Esophagus squamous epithelium (tissue), 5 donors: ENCODE measurements at regions not wholly inside any gene's neighbourhood (a gene's known extent, or its start where the extent isn't known, plus 50 kb on each side); places are given as distances from the start of the nearest gene placed in this dataset.

Source experiments
- DNase-seq: peaks from one replicate; lab custom pipeline; 2025; lab: John Stamatoyannopoulos, UW
- H3K27ac ChIP-seq, 4 donors: fragments of 200-600 bp; sonication (generic); one replicate each; pipeline ENCODE4 v1.5.1; 2016 to 2019; ENCODE audit warnings: mild to moderate bottlenecking in 1 of 4
- H3K27me3 ChIP-seq, 4 donors: fragments of 200-600 bp; sonication (generic); 1 replicate in 3 of 4; 2 replicates in 1 of 4; pipeline versions ENCODE4 v1.5.1 to v1.6.0; 2017 to 2021; ENCODE audit warnings: antibody characterized with exemption in 1 of 4
- H3K36me3 ChIP-seq, 3 donors: fragments of 200-600 bp; sonication (generic); one replicate each; pipeline ENCODE4 v1.5.1; 2016 to 2019
- H3K4me1 ChIP-seq, 3 donors: fragments of 200-600 bp; sonication (generic); one replicate each; pipeline ENCODE4 v1.5.1; 2017 to 2019
- H3K4me3 ChIP-seq, 4 donors: fragments of 200-600 bp; sonication (generic); 1 replicate in 3 of 4; 2 replicates in 1 of 4; pipeline ENCODE4 v1.5.1; 2016 to 2019; ENCODE audit warnings: mild to moderate bottlenecking in 2 of 4, moderate library complexity in 1 of 4
- H3K9me3 ChIP-seq, 3 donors: fragments of 200-600 bp; sonication (generic); one replicate each; pipeline ENCODE4 v1.5.1; 2016 to 2019
- POLR2A ChIP-seq, 4 donors: fragments of 450-650 bp; IDR thresholded peaks; one replicate each; pipeline ENCODE4 v1.6.1; 2017; ENCODE audit warnings: antibody characterized with exemption in 4 of 4, mild to moderate bottlenecking in 4 of 4, moderate library complexity in 3 of 4
- WGBS, 2 donors: methylation state at CpG; one replicate each; pipeline ENCODE4 v1.1.5; 2018; 5-methylcytosine and 5-hydroxymethylcytosine counted together
- intact Hi-C: fragments of 100-400 bp; cut with DNase I; formaldehyde crosslinking; loops from one replicate; pipeline ENCODE4 v1.15.0; 2022
- TF ChIP-seq, protein P1 (sequence below), 6 experiments: fragments of 450-650 bp in 4 of 6; fragments of 200-600 bp in 2 of 6; sonication (generic) in 2 of 6; IDR thresholded peaks; one replicate each; pipeline ENCODE4 v1.5.1; 2016 to 2019; ENCODE audit warnings: antibody characterized with exemption in 6 of 6, mild to moderate bottlenecking in 4 of 6, moderate library complexity in 4 of 6
- donor health status: DM: yes; HTN: yes; CAD: no.

- Histone ChIP-seq H3K27ac (no peak overlapping the region), H3K27me3 (peaks cover 0 to 50% (median 0%) of the 10 kb centered on the region in 4 donors), H3K36me3 (no peaks in the 10 kb centered on the region), H3K4me3 (no peak overlapping the region), H3K9me3 (no peaks in the 10 kb centered on the region), H3K4me1 (peaks cover 0 to 20% (median 8%) of the 10 kb centered on the region in 3 donors)
- DNase-seq, result no peak
- TF ChIP-seq, protein P1, sequence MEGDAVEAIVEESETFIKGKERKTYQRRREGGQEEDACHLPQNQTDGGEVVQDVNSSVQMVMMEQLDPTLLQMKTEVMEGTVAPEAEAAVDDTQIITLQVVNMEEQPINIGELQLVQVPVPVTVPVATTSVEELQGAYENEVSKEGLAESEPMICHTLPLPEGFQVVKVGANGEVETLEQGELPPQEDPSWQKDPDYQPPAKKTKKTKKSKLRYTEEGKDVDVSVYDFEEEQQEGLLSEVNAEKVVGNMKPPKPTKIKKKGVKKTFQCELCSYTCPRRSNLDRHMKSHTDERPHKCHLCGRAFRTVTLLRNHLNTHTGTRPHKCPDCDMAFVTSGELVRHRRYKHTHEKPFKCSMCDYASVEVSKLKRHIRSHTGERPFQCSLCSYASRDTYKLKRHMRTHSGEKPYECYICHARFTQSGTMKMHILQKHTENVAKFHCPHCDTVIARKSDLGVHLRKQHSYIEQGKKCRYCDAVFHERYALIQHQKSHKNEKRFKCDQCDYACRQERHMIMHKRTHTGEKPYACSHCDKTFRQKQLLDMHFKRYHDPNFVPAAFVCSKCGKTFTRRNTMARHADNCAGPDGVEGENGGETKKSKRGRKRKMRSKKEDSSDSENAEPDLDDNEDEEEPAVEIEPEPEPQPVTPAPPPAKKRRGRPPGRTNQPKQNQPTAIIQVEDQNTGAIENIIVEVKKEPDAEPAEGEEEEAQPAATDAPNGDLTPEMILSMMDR (IDR thresholded peaks at IDR 0.05), result no peak
- no peak for TF ChIP-seq POLR2A (IDR thresholded peaks at IDR 0.05)
- intact Hi-C loops, result no loop called here
- 72 to 87% methylated on average over 4 of the region's 4 CpGs for WGBS, 2 donors
These were observed 125.9 kb upstream of the NTF3 start for GRCh38 chr12:5305886-5306545.

GRCh38 chr12:5307065-5307464, 124.8 kb upstream of the NTF3 start:
- Histone ChIP-seq H3K4me1 (peaks cover 0 to 20% (median 8%) of the 10 kb centered on the region in 3 donors), H3K27ac (no peak overlapping the region), H3K27me3 (peaks cover 0 to 55% (median 0%) of the 10 kb centered on the region in 4 donors), H3K4me3 (no peak overlapping the region), H3K36me3 (no peaks in the 10 kb centered on the region), H3K9me3 (no peaks in the 10 kb centered on the region)
- intact Hi-C loops, result no loop called here
- TF ChIP-seq, protein P1 (IDR thresholded peaks at IDR 0.05), result no peak
- no peak for TF ChIP-seq POLR2A (IDR thresholded peaks at IDR 0.05)
- DNase-seq, result no peak
- 74 to 80% methylated on average over 1 to 3 of the region's 3 CpGs for WGBS, 2 donors

- H3K4me3 ChIP-seq, result no peak overlapping the region
- H3K27me3 ChIP-seq, result peaks cover 0 to 63% (median 0%) of the 10 kb centered on the region in 4 donors
- no peak overlapping the region for H3K27ac ChIP-seq
- H3K36me3 ChIP-seq, result no peaks in the 10 kb centered on the region
- H3K4me1 ChIP-seq, result peaks cover 0 to 20% (median 8%) of the 10 kb centered on the region in 3 donors
- DNase-seq, result no peak
- no peaks in the 10 kb centered on the region for H3K9me3 ChIP-seq
- intact Hi-C loops, result no loop called here
- TF ChIP-seq, protein P1 (IDR thresholded peaks at IDR 0.05), result no peak
These were observed 123.7 kb upstream of the NTF3 start for GRCh38 chr12:5308216-5308615.

DNA sequence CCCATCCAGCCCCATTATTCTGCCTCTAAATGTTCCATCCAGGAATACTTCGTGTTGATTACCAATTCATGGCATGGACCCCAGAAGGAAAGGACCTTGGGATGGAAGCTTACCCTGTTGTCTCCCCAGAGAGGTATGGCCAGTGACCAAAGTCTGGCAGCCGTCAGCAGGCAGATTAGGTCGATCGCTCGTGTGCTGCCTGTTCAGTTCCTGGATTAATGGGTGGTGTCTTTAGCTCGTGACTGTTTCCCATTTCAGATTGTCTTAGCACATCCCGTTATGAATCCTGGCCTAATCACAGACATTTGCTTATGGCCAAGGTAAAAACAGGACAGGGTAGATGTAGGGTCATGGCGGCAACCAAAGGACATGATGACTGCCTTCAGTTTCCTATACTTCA, 122.9 kb upstream of the NTF3 start:
- no peaks in the 10 kb centered on the region for H3K36me3 ChIP-seq
- 62 to 68% methylated on average over 7 to 8 of the region's 8 CpGs for WGBS, 2 donors

DNA sequence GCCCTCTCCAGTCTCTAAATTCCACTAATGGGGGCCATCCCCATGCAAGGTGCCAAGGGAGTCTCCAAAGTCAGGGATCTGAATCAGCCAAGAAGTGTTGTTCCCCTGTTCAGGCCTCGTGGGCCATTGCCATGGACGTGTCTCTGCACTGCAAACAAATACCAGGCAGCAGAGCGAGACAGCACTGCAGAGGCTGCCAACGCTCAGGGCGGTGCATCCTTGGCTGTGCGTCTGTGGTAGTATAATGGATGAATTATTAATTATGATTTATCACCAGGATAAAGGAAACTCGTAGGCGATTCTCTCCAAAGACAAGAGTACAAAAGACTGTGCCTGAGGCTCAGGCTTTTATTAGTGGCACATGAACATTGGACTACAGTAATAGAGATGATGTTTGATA, 122.3 kb upstream of the NTF3 start:
- Histone ChIP-seq H3K27ac (peak overlapping the region in 1 of 4 donors; percentile 53), H3K4me3 (no peak overlapping the region), H3K4me1 (peaks cover 0 to 20% (median 8%) of the 10 kb centered on the region in 3 donors), H3K36me3 (no peaks in the 10 kb centered on the region), H3K9me3 (peaks cover 0 to 10% (median 6%) of the 10 kb centered on the region in 3 donors), H3K27me3 (peaks cover 0 to 69% (median 0%) of the 10 kb centered on the region in 4 donors)
- 10 to 44% methylated on average over 5 to 8 of the region's 8 CpGs for WGBS, 2 donors
- DNase-seq, result no peak
- TF ChIP-seq, protein P1 (IDR thresholded peaks at IDR 0.05), result no peak
- no peak for TF ChIP-seq POLR2A (IDR thresholded peaks at IDR 0.05)
- intact Hi-C loops, result no loop called here

More for the DNA sequence above, 122.9 kb upstream of the NTF3 start:
- intact Hi-C loops, result no loop called here
- Histone ChIP-seq H3K27ac (peak overlapping the region in 1 of 4 donors; percentile 53), H3K9me3 (peaks cover 0 to 3% (median 0%) of the 10 kb centered on the region in 3 donors), H3K4me3 (no peak overlapping the region), H3K4me1 (peaks cover 0 to 20% (median 8%) of the 10 kb centered on the region in 3 donors), H3K27me3 (peaks cover 0 to 66% (median 0%) of the 10 kb centered on the region in 4 donors)
- no peak for TF ChIP-seq POLR2A (IDR thresholded peaks at IDR 0.05)
- TF ChIP-seq, protein P1 (IDR thresholded peaks at IDR 0.05), result no peak
- no peak for DNase-seq
